HepG2 (cell line): ENCODE measurements at regions not wholly inside any gene's neighbourhood (a gene's known extent, or its start where the extent isn't known, plus 50 kb on each side); places are given as distances from the start of the nearest gene placed in this dataset.

Source experiments
- ATAC-seq: fragments of 200-7000 bp; cut with Tn5 transposase; 3 replicates; pipeline ENCODE4 v1.9.1; 2020; ENCODE audit warnings: mild to moderate bottlenecking, moderate library complexity
- BruUV-seq: library from RNA; stranded (reverse); fragments of 400-500 nt; replicated peaks from 2 replicates; lab custom pipeline; 2021; lab: Mats Ljungman, UMichigan
- CTCF ChIA-PET: fragments of 300-600 bp; formaldehyde crosslinking; extraction: SDS; loops from one replicate; lab custom pipeline; 2021; ENCODE audit warnings: low total read pairs, inconsistent platforms, low intra/inter-chr PET ratio; lab: Yijun Ruan, JAX
- POLR2A ChIA-PET: fragments of 350-600 bp; sonication (Branson Sonifier 250); formaldehyde crosslinking; loops from one replicate; lab custom pipeline; 2020; ENCODE audit warnings: antibody characterized with exemption, inconsistent platforms; lab: Yijun Ruan, JAX
- DNase-seq: peaks from one replicate; pipeline ENCODE4 v3.0.0-alpha.2; 2015; ENCODE audit warnings: low spot score
- FAIRE-seq: peaks from 3 replicates; lab custom pipeline; 2011; peaks lifted over from hg19 to GRCh38; lab: Jason Lieb, UNC
- H2AFZ ChIP-seq: one replicate; pipeline ENCODE4 v1.6.1; 2011; ENCODE audit warnings: low read length, inconsistent platforms
- H3K27ac ChIP-seq: fragments of 300-600 bp; 3 replicates; pipeline ENCODE4 v1.8.0; 2011; ENCODE audit warnings: mixed run types, mild to moderate bottlenecking, mixed read lengths, low read length, inconsistent platforms; ENCODE audit not compliant: insufficient read depth; ENCODE audit errors: extremely low read length
- H3K27me3 ChIP-seq, 2 experiments: fragments of 200-600 bp in 1 of 2; 2 replicates in 1 of 2; 3 replicates in 1 of 2; pipeline versions ENCODE4 v1.6.0 to v1.8.0; 2011; ENCODE audit warnings: low read length in 2 of 2, mild to moderate bottlenecking in 2 of 2, moderate library complexity in 2 of 2, inconsistent platforms in 1 of 2; ENCODE audit not compliant: insufficient read depth in 2 of 2, control insufficient read depth in 1 of 2
- H3K36me3 ChIP-seq, 2 experiments: fragments of 200-600 bp in 1 of 2; replicated peaks in 1 of 2; 2 replicates in 1 of 2; 3 replicates in 1 of 2; pipeline versions ENCODE4 v1.5.1 to v1.8.0; 2011; ENCODE audit warnings: low read length in 2 of 2, inconsistent platforms in 1 of 2; ENCODE audit not compliant: insufficient read depth in 2 of 2, control insufficient read depth in 1 of 2
- H3K4me1 ChIP-seq: 2 replicates; pipeline ENCODE4 v1.5.1; 2012; ENCODE audit warnings: low read length, inconsistent platforms; ENCODE audit not compliant: insufficient read depth
- H3K4me2 ChIP-seq: 2 replicates; pipeline ENCODE4 v1.6.0; 2011; ENCODE audit warnings: low read depth, low read length, inconsistent platforms
- H3K4me3 ChIP-seq, 3 experiments: fragments of 200-600 bp in 1 of 3; sonication (generic), shearing (Covaris generic) in 1 of 3; replicated peaks in 1 of 3; 2 replicates each; pipeline ENCODE4 v1.5.1; 2011 to 2016; ENCODE audit warnings: low read length in 3 of 3, inconsistent platforms in 2 of 3, low read depth in 2 of 3, mild to moderate bottlenecking in 2 of 3, control low read depth in 1 of 3, mixed read lengths in 1 of 3; ENCODE audit not compliant: insufficient read depth in 1 of 3
- H3K79me2 ChIP-seq: one replicate; pipeline ENCODE4 v1.6.1; 2011; ENCODE audit warnings: low read length, inconsistent platforms; ENCODE audit not compliant: insufficient read depth
- H3K9ac ChIP-seq: 2 replicates; pipeline ENCODE4 v1.6.0; 2011; ENCODE audit warnings: mild to moderate bottlenecking, low read depth, low read length, inconsistent platforms; ENCODE audit not compliant: insufficient read depth
- H3K9me3 ChIP-seq: 2 replicates; pipeline ENCODE4 v1.5.1; 2012; ENCODE audit warnings: mild to moderate bottlenecking, low read length
- H4K20me1 ChIP-seq: 2 replicates; pipeline ENCODE4 v1.6.0; 2011; ENCODE audit warnings: inconsistent platforms, mild to moderate bottlenecking, low read length, moderate library complexity; ENCODE audit not compliant: insufficient read depth
- AGO1 ChIP-seq: fragments of 200-400 bp; formaldehyde crosslinking; IDR thresholded peaks from 2 replicates; pipeline ENCODE4 v1.6.1; 2017; ENCODE audit warnings: mild to moderate bottlenecking, low read depth, low read length, moderate library complexity; ENCODE audit not compliant: poor library complexity, severe bottlenecking
- ATF7-NPFF ChIP-seq: sonication (generic); formaldehyde crosslinking; IDR thresholded peaks from 2 replicates; pipeline ENCODE4 v1.8.1; 2023; ENCODE audit warnings: mild to moderate bottlenecking, low read depth, missing genetic modification reagents, moderate library complexity
- JUNB ChIP-seq: sonication (generic); formaldehyde crosslinking; IDR thresholded peaks from 2 replicates; pipeline ENCODE4 v1.8.0; 2022; ENCODE audit warnings: missing genetic modification reagents, mild to moderate bottlenecking, borderline replicate concordance
- KLF11 ChIP-seq: IDR thresholded peaks from 2 replicates; pipeline ENCODE4 v1.6.1; 2016; ENCODE audit warnings: missing compliant biosample characterization
- PLRG1 ChIP-seq: fragments of 450-650 bp; conservative IDR thresholded peaks from 2 replicates; pipeline ENCODE4 v1.6.1; 2016
- SAP130 ChIP-seq: IDR thresholded peaks from 2 replicates; pipeline ENCODE4 v1.6.1; 2016; ENCODE audit warnings: low read depth
- SRSF4 ChIP-seq: fragments of 200-400 bp; formaldehyde crosslinking; IDR thresholded peaks from one replicate; pipeline ENCODE4 v1.6.1; 2018; ENCODE audit warnings: mild to moderate bottlenecking, low read depth, low read length, moderate library complexity; ENCODE audit not compliant: poor library complexity, severe bottlenecking
- ZNF740 ChIP-seq: sonication (generic); formaldehyde crosslinking; IDR thresholded peaks from 2 replicates; pipeline ENCODE4 v1.4.0; 2020; ENCODE audit warnings: missing genetic modification reagents
- ZNF770 ChIP-seq: sonication (generic); formaldehyde crosslinking; IDR thresholded peaks from 2 replicates; pipeline ENCODE4 v1.5.0; 2020; ENCODE audit warnings: mild to moderate bottlenecking, missing genetic modification reagents
- WGBS: methylation state at CpG from one replicate; pipeline ENCODE4 v1.1.6; 2017; ENCODE audit warnings: low lambda C conversion rate; 5-methylcytosine and 5-hydroxymethylcytosine counted together
- in situ Hi-C: cut with HindIII; loops from 2 replicates; pipeline ENCODE4 v1.10.0; 2017; ENCODE audit warnings: low pct_unique_long_range_greater_than_20kb; ENCODE audit not compliant: extremely low pct_ligation_motif_present
- intact Hi-C: fragments of 100-400 bp; cut with micrococcal nuclease; formaldehyde crosslinking; loops from one replicate; pipeline ENCODE4 v1.10.0; 2022; ENCODE audit not compliant: unreplicated experiment

GRCh38 chr18:24703316-24703715, 242.9 kb downstream of the HRH4 start (continued):
- TF ChIP-seq SAP130 (CRISPR knock-in tag) (no peak), ATF7-NPFF (CRISPR knock-in tag) (no peak), SRSF4 (no peak), KLF11 (no peak), PLRG1 (no peak), AGO1 (no peak)
- TF ChIP-seq, all 625 proteins: peak for 0

- Histone ChIP-seq H3K4me2 (no peak overlapping the region), H4K20me1 (no peaks in the 10 kb centered on the region), H3K36me3 (no peaks in the 10 kb centered on the region), H2AFZ (no peak overlapping the region), H3K27ac (no peak overlapping the region), H3K79me2 (no peaks in the 10 kb centered on the region), H3K27me3 (no peaks in the 10 kb centered on the region), H3K9ac (no peak overlapping the region), H3K4me1 (no peaks in the 10 kb centered on the region), H3K9me3 (peaks cover 11% of the 10 kb centered on the region), H3K4me3 (no peak overlapping the region)
- intact Hi-C loops: no loop called here
- BruUV-seq: no TSS peak
- in situ Hi-C loops: no loop called here
- ChIA-PET POLR2A (no interaction called here), CTCF (no interaction called here)
- FAIRE-seq (no peak), ATAC-seq (no peak), DNase-seq (no peak)
- 0% methylated on average over 7 of the region's 7 CpGs for WGBS
- TF ChIP-seq ZNF740 (CRISPR knock-in tag): no peak
- TF ChIP-seq ZNF770 (CRISPR knock-in tag): no peak
- no peak for TF ChIP-seq JUNB (CRISPR knock-in tag)
Observed at GRCh38 chr18:24704946-24705630, 244.7 kb downstream of the HRH4 start.
